Mesenchymal stem cell (in vitro differentiated cells and primary cell): ENCODE measurements at regions not wholly inside any gene's neighbourhood (a gene's known extent, or its start where the extent isn't known, plus 50 kb on each side); places are given as distances from the start of the nearest gene placed in this dataset.
"Not testable (repeated sequence)": the region's sequence is repeated elsewhere in the genome, so short reads cannot be mapped to it uniquely, and the experiment has no call there.

Experiments used
- DNase-seq: peaks from one replicate; pipeline ENCODE4 v3.0.0-alpha.2; 2013
- H2AFZ ChIP-seq: one replicate; pipeline ENCODE4 v1.6.1; 2013; ENCODE audit warnings: low read depth, mild to moderate bottlenecking, control low read depth, inconsistent platforms, low read length, moderate library complexity
- H2AK5ac ChIP-seq: 2 replicates; pipeline ENCODE4 v1.6.1; 2013; ENCODE audit warnings: low read length, moderate library complexity, mild to moderate bottlenecking, inconsistent platforms; ENCODE audit not compliant: severe bottlenecking
- H2BK120ac ChIP-seq: one replicate; pipeline ENCODE4 v1.6.1; 2013; ENCODE audit warnings: low read depth, mild to moderate bottlenecking, inconsistent platforms, low read length, moderate library complexity
- H2BK12ac ChIP-seq, 2 experiments: one replicate each; pipeline ENCODE4 v1.6.1; 2013; ENCODE audit warnings: inconsistent platforms in 2 of 2, low read length in 2 of 2, mild to moderate bottlenecking in 2 of 2, moderate library complexity in 2 of 2, control low read depth in 1 of 2
- H2BK15ac ChIP-seq: one replicate; pipeline ENCODE4 v1.6.1; 2013; ENCODE audit warnings: mild to moderate bottlenecking, low read depth, inconsistent platforms; ENCODE audit not compliant: poor library complexity, severe bottlenecking
- H2BK5ac ChIP-seq: 2 replicates; pipeline ENCODE4 v1.6.1; 2013; ENCODE audit warnings: low read depth, mild to moderate bottlenecking, low read length, control low read depth, inconsistent platforms; ENCODE audit not compliant: poor library complexity, severe bottlenecking
- H3K14ac ChIP-seq, 2 experiments: one replicate each; pipeline ENCODE4 v1.6.1; 2013; ENCODE audit warnings: inconsistent platforms in 2 of 2, low read length in 2 of 2, control low read depth in 1 of 2, mild to moderate bottlenecking in 1 of 2, moderate library complexity in 1 of 2
- H3K18ac ChIP-seq, 2 experiments: one replicate each; pipeline ENCODE4 v1.6.1; 2013; ENCODE audit warnings: inconsistent platforms in 2 of 2, low read length in 2 of 2, control low read depth in 1 of 2, low read depth in 1 of 2, mild to moderate bottlenecking in 1 of 2
- H3K23ac ChIP-seq, 2 experiments: one replicate each; pipeline ENCODE4 v1.6.1; 2013; ENCODE audit warnings: inconsistent platforms in 2 of 2, low read length in 2 of 2, mild to moderate bottlenecking in 2 of 2, moderate library complexity in 2 of 2, control low read depth in 1 of 2
- H3K27ac ChIP-seq: 2 replicates; pipeline ENCODE4 v1.5.1; 2013; ENCODE audit warnings: mild to moderate bottlenecking, moderate library complexity, low read length, control low read depth, inconsistent platforms; ENCODE audit not compliant: poor library complexity, severe bottlenecking
- H3K27me3 ChIP-seq, 2 experiments: 2 replicates each; pipeline versions ENCODE4 v1.6.1 to v1.7.0; 2013; ENCODE audit warnings: low read length in 2 of 2, mild to moderate bottlenecking in 2 of 2, moderate library complexity in 2 of 2, control low read depth in 1 of 2, inconsistent platforms in 1 of 2; ENCODE audit not compliant: control insufficient read depth in 1 of 2, insufficient read depth in 1 of 2
- H3K36me3 ChIP-seq, 2 experiments: 2 replicates each; pipeline versions ENCODE4 v1.6.1 to v1.7.0; 2013; ENCODE audit warnings: low read length in 2 of 2, control low read depth in 1 of 2, inconsistent platforms in 1 of 2, low read depth in 1 of 2, mild to moderate bottlenecking in 1 of 2; ENCODE audit not compliant: insufficient read depth in 2 of 2, control insufficient read depth in 1 of 2
- H3K4ac ChIP-seq, 2 experiments: one replicate each; pipeline ENCODE4 v1.6.1; 2013; ENCODE audit warnings: inconsistent platforms in 2 of 2, low read length in 2 of 2, mild to moderate bottlenecking in 2 of 2, moderate library complexity in 2 of 2, control low read depth in 1 of 2, low read depth in 1 of 2
- H3K4me1 ChIP-seq: 2 replicates; pipeline ENCODE4 v1.6.1; 2013; ENCODE audit warnings: low read depth, low read length, control low read depth; ENCODE audit not compliant: control insufficient read depth, insufficient read depth
- H3K4me2 ChIP-seq: 2 replicates; pipeline ENCODE4 v1.6.1; 2013; ENCODE audit warnings: low read length, mild to moderate bottlenecking, inconsistent platforms; ENCODE audit not compliant: poor library complexity, severe bottlenecking
- H3K4me3 ChIP-seq, 2 experiments: 2 replicates each; pipeline versions ENCODE4 v1.5.1 to v1.7.0; 2013; ENCODE audit warnings: low read length in 2 of 2, mild to moderate bottlenecking in 2 of 2, control low read depth in 1 of 2, low read depth in 1 of 2; ENCODE audit not compliant: insufficient read depth in 1 of 2
- H3K79me1 ChIP-seq: replicated peaks from 2 replicates; pipeline ENCODE4 v1.6.1; 2013; ENCODE audit warnings: mild to moderate bottlenecking, control low read depth, low read length, inconsistent platforms; ENCODE audit not compliant: poor library complexity, severe bottlenecking
- H3K9ac ChIP-seq: 2 replicates; pipeline ENCODE4 v1.7.0; 2013; ENCODE audit warnings: mild to moderate bottlenecking, low read length, moderate library complexity
- H3K9me3 ChIP-seq: 2 replicates; pipeline ENCODE4 v1.7.0; 2013; ENCODE audit warnings: mild to moderate bottlenecking, low read length; ENCODE audit not compliant: control insufficient read depth
- H4K8ac ChIP-seq: one replicate; pipeline ENCODE4 v1.6.1; 2013; ENCODE audit warnings: inconsistent platforms, mild to moderate bottlenecking, low read length, moderate library complexity
- H4K91ac ChIP-seq: one replicate; pipeline ENCODE4 v1.6.1; 2013; ENCODE audit warnings: mild to moderate bottlenecking, low read length, inconsistent platforms
- WGBS: methylation state at CpG from one replicate; pipeline ENCODE4 v1.1.7; 2013; ENCODE audit warnings: mixed read lengths; 5-methylcytosine and 5-hydroxymethylcytosine counted together

DNA sequence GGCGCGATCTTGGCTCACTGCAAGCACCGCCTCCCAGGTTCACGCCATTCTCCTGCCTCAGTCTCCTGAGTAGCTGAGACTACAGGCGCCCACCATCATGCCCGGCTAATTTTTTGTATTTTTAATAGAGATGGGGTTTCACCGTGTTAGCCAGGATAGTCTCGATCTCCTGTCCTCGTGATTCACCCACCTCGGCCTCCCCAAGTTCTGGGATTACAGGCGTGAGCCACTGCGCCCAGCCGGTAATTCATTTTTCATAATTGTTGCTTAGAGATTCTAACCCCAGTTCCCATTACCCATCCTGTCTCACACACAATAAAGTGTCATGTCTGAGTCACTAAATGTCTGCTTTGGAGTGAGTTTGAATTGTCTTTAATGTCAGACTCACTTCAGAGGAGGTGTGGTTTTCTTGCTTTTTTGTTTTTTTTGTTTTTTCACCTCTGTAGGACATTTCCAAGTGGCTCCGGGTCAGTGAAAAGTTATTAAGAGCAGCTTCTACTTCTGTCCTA, 281.2 kb upstream of the FAM240B start:
- not testable (repeated sequence) for H2BK15ac ChIP-seq, DNase-seq, H2BK120ac ChIP-seq, H3K4me2 ChIP-seq, H3K27me3 ChIP-seq, H2BK5ac ChIP-seq, H3K9me3 ChIP-seq, H4K8ac ChIP-seq, H2AK5ac ChIP-seq, H3K9ac ChIP-seq, H3K27ac ChIP-seq, H3K79me1 ChIP-seq, H2BK12ac ChIP-seq, H3K18ac ChIP-seq, H3K36me3 ChIP-seq, H3K4me1 ChIP-seq, H3K4me3 ChIP-seq, H3K23ac ChIP-seq, H3K4ac ChIP-seq, H4K91ac ChIP-seq, H3K14ac ChIP-seq, H2AFZ ChIP-seq
- WGBS = 96% methylated on average over 8 of the region's 14 CpGs

DNA sequence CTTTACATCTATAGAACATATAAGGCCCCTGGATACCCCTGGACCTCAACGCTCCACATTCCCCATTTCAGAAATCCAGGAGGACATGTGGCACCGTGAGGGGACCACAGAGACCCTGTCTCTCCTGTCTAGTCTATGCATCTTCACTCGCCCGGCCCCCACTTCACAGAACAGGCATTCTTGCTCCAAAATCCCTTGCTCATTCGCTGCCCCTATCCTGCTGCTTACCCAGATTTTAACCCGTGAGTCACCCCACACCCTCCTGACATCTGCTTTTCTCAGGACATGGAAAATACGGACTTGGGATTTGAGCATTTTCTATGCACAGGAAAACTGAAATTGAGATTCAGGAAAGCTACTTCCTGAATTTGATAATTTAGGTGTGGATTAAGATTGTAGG, 279.3 kb upstream of the FAM240B start:
- not testable (repeated sequence) for H3K4me2 ChIP-seq, H2BK12ac ChIP-seq, H3K9ac ChIP-seq, H2AFZ ChIP-seq, H4K91ac ChIP-seq, H3K27me3 ChIP-seq, H3K18ac ChIP-seq, H3K79me1 ChIP-seq, H3K36me3 ChIP-seq, H3K4me3 ChIP-seq, H3K9me3 ChIP-seq, H3K4me1 ChIP-seq, DNase-seq, H3K4ac ChIP-seq, H3K27ac ChIP-seq, H4K8ac ChIP-seq, H3K23ac ChIP-seq, H2BK120ac ChIP-seq, H3K14ac ChIP-seq, H2BK5ac ChIP-seq, H2BK15ac ChIP-seq
- 72% methylated on average over 6 of the region's 7 CpGs for WGBS
- H2AK5ac ChIP-seq = peak overlapping the region; percentile 62

DNA sequence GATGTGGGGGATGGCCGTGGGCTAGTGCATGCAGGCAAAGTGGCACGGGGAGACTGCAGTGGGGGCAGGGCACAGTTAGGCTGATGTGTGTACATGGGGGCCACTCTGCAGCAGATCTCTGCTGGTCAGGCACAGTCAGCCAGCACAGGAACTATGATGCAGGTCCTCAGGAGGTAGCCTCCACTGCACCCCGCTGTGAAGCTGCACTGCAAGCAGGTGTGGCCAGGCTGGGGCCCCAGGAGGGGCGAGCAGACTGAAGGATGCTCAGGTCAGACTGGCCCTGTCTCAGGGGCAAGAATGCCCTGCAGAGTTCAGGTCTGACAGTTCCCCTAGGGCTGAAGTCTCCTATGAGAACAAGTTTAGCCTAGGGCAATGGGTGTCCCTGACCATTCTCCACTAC, 273.8 kb upstream of the FAM240B start:
- not testable (repeated sequence) for H3K14ac ChIP-seq, H3K36me3 ChIP-seq, H3K4me1 ChIP-seq, H3K9ac ChIP-seq, H3K18ac ChIP-seq, H2BK15ac ChIP-seq, H2BK120ac ChIP-seq, H3K23ac ChIP-seq, H2AFZ ChIP-seq, H3K4ac ChIP-seq, H3K4me3 ChIP-seq, H4K8ac ChIP-seq, DNase-seq, H3K27ac ChIP-seq, H2BK5ac ChIP-seq, H2BK12ac ChIP-seq, H2AK5ac ChIP-seq, H3K79me1 ChIP-seq, H3K4me2 ChIP-seq, H4K91ac ChIP-seq, H3K27me3 ChIP-seq, H3K9me3 ChIP-seq
- 60% methylated on average over 2 of the region's 4 CpGs for WGBS

DNA sequence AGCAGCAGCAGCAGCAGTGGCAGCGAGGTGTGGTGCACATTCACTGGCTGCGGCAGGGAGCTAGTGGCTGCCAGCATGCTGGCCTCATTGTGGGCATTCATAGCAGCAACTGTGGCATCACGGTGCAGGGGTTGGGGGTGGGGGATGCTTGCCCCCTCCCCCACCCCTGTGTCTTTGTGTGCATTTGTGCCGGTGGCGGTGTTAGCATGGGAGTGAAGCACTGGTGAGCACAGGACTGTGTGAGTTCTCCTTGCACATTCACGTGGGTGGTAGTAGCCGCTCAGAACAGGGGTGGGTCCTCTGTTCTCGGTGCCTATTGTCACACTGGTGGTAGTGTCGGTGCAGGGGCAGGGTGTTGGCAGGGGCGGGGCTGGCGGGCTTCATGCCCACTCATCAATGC, 273.2 kb upstream of the FAM240B start:
- not testable (repeated sequence) for H3K23ac ChIP-seq, H3K4me1 ChIP-seq, H3K14ac ChIP-seq, H2BK12ac ChIP-seq, H3K9ac ChIP-seq, H2AFZ ChIP-seq, H3K9me3 ChIP-seq, H3K36me3 ChIP-seq, H3K27ac ChIP-seq, DNase-seq, H3K4me2 ChIP-seq, H3K79me1 ChIP-seq, H2BK5ac ChIP-seq, H2BK15ac ChIP-seq, H2BK120ac ChIP-seq, H3K27me3 ChIP-seq, H3K18ac ChIP-seq, H2AK5ac ChIP-seq, H3K4ac ChIP-seq, H4K8ac ChIP-seq, H4K91ac ChIP-seq, H3K4me3 ChIP-seq
- WGBS = 75% methylated on average over 8 of the region's 11 CpGs
